DMS153 (cell line): ENCODE measurements at regions not wholly inside any gene's neighbourhood (a gene's known extent, or its start where the extent isn't known, plus 50 kb on each side); places are given as distances from the start of the nearest gene placed in this dataset.

ENCODE experiments used
- DNase-seq: peaks from one replicate; lab custom pipeline; 2025; lab: John Stamatoyannopoulos, UW

- no peak for DNase-seq
These were observed 115.4 kb upstream of the RPS6KA3 start for GRCh38 chrX:20382082-20382481.

GRCh38 chrX:20378233-20378920 lies 111.7 kb upstream of the RPS6KA3 start:
- DNase-seq = peak; percentile 65

DNA sequence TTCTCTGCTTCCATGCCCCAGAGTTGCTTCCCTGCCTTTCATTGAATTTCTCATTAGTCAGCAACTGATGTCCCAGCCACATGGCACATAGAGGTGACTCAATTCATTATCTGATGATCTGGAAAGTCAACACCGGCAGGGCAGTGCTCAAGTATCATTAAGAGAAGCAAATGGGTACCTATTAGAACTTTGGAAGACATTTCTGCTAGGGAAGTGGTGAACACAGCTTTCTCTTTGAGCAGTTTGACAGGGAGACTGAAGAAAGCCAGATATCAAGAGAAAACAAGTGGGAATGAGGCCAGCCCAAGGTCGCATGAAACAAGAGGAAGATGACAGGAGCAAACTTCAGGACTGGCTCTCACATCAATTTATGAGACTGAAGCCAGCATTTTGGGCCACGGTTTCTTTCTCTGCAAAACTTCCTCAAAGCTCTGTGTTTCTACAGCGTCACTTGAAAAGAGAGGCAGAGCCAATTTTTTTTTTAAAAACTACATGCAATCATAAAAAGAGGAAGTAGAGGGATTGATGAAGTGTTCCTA lies 108.3 kb upstream of the RPS6KA3 start:
- peak; percentile 22 for DNase-seq

- no peak for DNase-seq
These were observed 107.7 kb upstream of the RPS6KA3 start for GRCh38 chrX:20374450-20374849.

GRCh38 chrX:20373063-20373462 lies 106.4 kb upstream of the RPS6KA3 start:
- DNase-seq = no peak

DNA sequence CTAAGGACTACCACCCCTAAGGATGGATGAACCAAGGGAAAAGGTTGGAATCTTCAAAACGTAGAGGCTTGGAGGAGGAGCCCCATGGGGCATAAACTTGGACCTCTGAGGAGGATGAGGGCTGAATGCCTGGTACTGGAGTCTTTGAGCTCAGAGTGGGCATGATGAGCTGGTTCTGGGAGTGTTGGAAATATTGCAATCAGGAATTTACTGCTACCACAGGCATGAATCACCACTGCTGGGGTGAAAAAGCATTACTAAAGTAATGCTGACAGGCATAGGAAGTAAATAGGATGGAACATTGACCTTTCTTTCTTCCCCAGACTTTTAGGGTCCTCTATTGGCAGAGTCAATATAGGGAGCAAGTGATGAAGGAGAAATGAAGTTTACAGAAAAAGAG lies 105.8 kb upstream of the RPS6KA3 start:
- no peak for DNase-seq

DNA sequence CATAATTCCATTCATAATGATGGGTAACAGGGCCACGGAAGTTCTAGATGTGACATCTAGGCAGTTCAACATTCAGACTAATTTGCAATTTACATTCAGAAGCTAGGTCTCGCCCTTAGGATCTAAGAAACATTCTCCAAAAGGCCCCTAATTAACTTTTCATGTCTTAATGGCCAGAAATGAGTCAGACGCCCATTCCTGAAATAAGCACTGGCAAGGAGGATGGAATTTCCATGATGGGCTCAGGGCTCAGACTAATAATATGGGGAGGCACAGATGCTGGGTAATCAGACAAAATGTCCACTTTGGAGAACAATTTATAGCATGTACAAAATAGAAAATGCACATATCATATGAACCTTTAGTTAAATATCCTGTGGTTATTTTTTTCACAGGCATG lies 102.8 kb upstream of the RPS6KA3 start:
- no peak for DNase-seq

- no peak for DNase-seq
These were observed 97.5 kb upstream of the RPS6KA3 start for GRCh38 chrX:20364238-20364637.

DNA sequence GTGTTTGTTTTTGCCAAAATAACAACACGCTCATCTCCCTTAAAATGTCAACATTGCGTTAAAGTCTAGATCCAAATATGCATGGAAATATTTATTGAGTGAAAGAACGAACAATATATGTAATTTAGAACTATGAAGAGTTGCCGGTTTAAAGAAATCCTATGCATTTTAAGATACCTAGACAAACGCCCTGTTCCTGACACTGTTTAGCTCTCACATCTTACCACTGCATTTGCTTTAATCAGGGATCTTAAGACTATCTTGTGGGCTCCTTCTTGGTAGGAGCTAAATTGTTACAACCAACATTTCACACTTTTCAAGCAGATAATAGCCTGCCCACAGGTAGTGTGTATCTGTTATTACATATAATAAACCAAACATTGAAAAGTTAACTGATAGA lies 96.6 kb upstream of the RPS6KA3 start:
- DNase-seq = no peak

DNA sequence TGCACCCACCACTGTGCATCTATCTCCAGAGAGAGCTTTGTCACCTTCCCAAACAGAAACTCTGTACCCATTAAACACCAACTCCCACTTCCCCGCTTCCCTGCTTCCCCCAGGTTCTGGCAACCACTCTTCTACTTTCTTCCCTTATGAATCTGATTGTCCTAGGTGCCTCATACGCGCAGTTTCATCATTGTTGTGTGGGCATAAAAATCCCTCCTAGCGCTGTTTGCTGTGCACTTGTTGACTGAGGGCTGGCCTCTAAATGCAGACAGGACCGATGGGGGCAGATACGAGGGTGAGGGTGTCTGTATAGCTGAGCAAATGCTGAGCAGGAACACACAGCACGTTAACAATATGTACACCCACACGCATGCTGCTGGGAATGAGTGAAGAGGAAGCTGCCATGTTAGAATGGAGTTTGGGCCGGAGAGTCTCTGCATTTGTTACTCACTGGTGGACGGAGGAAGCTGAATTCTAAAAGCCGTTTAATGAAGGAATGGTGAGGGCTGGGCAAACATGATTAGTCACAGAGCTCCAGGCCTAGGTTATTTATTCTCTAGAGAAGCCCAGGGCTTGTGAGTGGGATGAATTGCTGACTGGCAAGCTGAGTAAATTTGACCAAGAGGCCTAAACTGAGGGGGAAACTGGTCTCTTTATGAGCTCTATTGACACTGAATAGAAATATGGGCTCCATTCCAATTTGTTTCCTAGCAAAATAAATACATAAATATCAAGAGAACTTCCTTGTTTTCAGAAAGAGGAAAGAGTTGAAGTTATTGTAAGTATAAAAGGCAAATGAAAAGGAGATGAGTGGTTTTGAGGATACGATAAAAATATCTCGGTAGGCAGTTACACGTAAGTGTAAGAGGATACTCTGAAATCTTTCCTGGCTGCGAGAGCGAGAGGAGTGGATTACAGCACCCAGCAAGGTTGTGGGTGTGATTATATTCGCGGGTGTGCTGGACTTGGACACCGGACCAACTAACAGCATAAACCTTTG lies 95.9 kb upstream of the RPS6KA3 start:
- DNase-seq = peak; percentile 98

GRCh38 chrX:20361890-20362262 lies 95.2 kb upstream of the RPS6KA3 start:
- peak; percentile 17 for DNase-seq

DNA sequence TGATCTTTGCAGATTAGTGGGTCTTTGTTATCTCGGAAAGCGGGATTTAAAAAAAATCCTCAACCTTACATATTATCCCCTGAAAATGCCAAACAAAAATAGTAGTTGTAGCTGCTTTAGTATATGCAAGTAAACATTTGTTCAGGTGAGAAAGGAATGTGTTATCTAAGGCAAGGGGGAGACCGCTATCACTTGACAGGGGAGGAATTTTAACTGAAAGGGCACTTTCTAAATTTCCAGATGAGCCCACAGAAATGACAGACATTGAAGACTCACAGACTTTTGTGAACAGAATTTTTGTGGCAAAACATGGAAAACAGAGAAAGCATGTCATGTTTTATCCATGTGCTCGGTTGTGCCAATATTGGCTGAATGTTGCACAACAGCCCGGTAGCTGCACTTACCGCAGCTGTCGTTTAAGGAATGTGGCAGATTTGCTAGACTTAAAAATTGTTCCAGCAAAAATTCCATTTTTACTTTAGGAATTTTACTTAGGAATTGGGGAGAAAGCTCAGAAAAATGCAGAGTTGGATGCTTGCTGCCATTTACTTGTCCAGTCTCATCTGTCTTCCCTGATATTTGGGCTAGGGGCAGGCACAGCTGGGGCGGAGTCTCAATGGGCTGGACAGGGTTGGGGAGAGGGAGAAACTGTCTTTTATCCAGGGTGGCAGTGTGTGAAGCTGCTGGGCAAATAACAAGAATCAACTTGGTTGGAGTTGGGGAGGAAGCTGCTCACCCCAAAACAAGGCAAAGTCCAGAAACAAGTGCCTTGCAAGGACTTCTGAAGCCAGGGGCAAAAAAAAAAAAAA lies 94.6 kb upstream of the RPS6KA3 start:
- DNase-seq = no peak

GRCh38 chrX:20355187-20355586 lies 88.5 kb upstream of the RPS6KA3 start:
- DNase-seq = no peak

DNA sequence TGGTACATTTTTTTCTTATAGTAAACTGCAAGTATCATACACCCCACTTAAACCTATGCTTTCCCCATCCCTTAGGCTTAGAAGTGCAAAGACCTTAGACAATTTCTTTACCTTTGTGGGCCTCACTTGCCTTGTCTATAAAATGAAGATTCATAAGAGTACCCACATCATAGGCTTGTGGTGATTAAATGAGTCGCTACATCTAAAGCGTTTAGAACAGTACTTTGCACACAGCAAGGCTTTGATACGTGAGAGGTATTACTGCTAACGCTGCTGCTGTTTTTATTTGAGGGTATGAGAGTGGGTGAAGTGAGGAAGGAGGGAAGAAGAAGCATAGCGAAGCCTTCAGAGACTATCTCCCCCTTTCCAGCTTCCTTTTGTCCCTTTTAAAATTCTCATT lies 87.8 kb upstream of the RPS6KA3 start:
- DNase-seq = no peak

- DNase-seq = no peak
These were observed 86.2 kb upstream of the RPS6KA3 start for GRCh38 chrX:20352935-20353336.

GRCh38 chrX:20352504-20352903 lies 85.8 kb upstream of the RPS6KA3 start:
- no peak for DNase-seq

DNA sequence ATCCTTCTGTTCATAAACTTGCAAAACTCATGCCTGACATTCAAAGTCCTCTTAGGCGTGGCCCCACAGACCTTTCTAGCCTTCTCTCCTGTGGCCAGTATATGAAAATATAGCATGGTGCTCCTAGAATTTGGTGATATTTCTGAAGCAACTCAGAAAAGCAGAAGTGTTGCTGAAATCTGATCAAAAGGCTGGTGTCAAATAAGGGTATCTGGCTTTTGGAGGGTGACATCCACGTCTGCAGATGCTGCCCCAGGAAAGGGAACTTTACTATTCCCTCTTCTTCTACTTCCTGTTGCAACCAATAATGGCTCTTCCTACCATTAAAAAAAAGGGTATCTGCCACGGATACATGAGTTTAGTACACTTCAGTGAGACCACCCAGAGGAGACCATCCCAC lies 83.9 kb upstream of the RPS6KA3 start:
- DNase-seq = no peak

GRCh38 chrX:20348139-20348538 lies 81.4 kb upstream of the RPS6KA3 start:
- no peak for DNase-seq

GRCh38 chrX:20347481-20347880 lies 80.8 kb upstream of the RPS6KA3 start:
- DNase-seq = no peak

DNA sequence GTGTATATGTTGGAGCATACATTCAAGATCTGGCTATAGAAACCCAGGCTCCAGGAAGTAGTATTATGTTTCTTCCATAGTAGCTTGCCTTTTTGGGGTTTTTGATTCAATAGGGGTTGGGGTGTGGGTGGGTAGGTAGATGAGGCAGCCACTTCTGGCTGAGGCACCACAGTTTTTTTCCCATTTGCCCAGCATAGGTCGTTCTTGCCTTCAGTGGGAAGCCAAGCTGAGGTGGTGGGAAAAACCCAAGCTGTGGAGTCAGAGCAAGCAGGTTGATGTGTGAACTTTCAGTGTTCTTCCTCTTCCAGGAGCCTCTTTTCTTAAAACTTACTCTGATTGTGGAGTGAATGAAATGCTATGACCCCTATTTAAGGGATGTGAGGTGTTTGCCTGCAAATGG lies 67.0 kb upstream of the RPS6KA3 start:
- DNase-seq = no peak

GRCh38 chrX:20330545-20330944 lies 63.8 kb upstream of the RPS6KA3 start:
- DNase-seq = no peak

DNA sequence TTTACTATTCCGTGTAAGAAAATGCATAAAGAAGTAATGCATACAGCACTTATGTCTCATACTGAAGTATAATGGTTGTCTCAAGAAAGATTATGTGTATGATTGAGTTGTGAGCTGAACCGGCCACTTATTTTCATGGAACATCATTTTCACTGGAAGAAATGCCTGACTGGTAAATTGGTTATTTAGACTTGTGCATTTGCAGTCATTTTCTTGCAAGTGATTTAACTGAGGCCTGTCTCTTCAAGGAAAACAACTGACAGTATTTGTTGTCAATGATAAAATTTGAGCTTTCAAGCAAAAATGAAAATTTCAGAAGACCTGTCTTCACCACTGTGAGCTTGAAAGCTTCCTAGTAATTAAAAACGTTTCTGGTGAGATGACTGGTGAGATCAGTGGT lies 62.7 kb upstream of the RPS6KA3 start:
- DNase-seq = no peak
